ENCODE measurements at regions not wholly inside any gene's neighbourhood (a gene's known extent, or its start where the extent isn't known, plus 50 kb on each side); places are given as distances from the start of the nearest gene placed in this dataset.

DNA sequence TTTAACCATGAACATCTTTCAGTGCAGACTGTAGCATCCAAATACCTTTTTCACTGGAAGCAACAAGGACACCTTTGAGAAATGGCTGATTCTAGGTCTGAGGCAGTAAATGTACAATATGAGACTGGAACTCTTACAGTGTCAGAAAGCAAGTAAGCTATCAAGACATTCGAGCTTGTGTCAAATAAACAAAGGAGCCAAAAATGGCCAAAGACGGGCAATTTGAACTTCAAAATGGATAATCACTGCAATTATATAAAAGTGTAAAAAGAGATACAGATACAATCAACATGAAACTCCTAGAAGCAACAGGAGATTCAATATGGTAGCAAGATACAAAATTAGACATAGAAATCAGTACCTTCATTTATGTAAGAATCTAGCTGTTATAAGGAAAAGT is 138.5 kb upstream of the CCDC54 start:
- Mint-ChIP-seq H3K4me1 (peaks cover 17% of the 10 kb centered on the region), H3K27me3 (ENCODE audit: insufficient read depth, low read depth) (peaks cover 5% of the 10 kb centered on the region), H3K36me3 (no peaks in the 10 kb centered on the region), H3K4me3 (no peak overlapping the region), H3K9me3 (no peaks in the 10 kb centered on the region), H3K27ac (no peak overlapping the region)
- no peak overlapping the region for H3K9ac ChIP-seq
- no peaks in the 10 kb centered on the region for H3K4me1 ChIP-seq
- H3K36me3 ChIP-seq = no peaks in the 10 kb centered on the region
- no peaks in the 10 kb centered on the region for H3K9me3 ChIP-seq (ENCODE audit: low read depth)
- no peak for DNase-seq (ENCODE audit: low spot score)
- TF ChIP-seq, protein P1, sequence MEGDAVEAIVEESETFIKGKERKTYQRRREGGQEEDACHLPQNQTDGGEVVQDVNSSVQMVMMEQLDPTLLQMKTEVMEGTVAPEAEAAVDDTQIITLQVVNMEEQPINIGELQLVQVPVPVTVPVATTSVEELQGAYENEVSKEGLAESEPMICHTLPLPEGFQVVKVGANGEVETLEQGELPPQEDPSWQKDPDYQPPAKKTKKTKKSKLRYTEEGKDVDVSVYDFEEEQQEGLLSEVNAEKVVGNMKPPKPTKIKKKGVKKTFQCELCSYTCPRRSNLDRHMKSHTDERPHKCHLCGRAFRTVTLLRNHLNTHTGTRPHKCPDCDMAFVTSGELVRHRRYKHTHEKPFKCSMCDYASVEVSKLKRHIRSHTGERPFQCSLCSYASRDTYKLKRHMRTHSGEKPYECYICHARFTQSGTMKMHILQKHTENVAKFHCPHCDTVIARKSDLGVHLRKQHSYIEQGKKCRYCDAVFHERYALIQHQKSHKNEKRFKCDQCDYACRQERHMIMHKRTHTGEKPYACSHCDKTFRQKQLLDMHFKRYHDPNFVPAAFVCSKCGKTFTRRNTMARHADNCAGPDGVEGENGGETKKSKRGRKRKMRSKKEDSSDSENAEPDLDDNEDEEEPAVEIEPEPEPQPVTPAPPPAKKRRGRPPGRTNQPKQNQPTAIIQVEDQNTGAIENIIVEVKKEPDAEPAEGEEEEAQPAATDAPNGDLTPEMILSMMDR (IDR thresholded peaks at IDR 0.05) = no peak
- no peak for TF ChIP-seq EZH2 (IDR thresholded peaks at IDR 0.05)
- TF ChIP-seq EZH2phosphoT487 (IDR thresholded peaks at IDR 0.05) = no peak
- no peak overlapping the region for H3K27ac ChIP-seq
- H4K20me1 ChIP-seq (ENCODE audit: low read depth) = no peaks in the 10 kb centered on the region
- H3F3A ChIP-seq (ENCODE audit: low read depth) = no peaks in the 10 kb centered on the region
- no peak overlapping the region for H2AFZ ChIP-seq (replicated peaks)
- H3K4me2 ChIP-seq = no peak overlapping the region
- no peak overlapping the region for H3K4me3 ChIP-seq
- H3K27me3 ChIP-seq = peaks cover 12% of the 10 kb centered on the region
- no peaks in the 10 kb centered on the region for H3K79me2 ChIP-seq (ENCODE audit: low read depth)

DNA sequence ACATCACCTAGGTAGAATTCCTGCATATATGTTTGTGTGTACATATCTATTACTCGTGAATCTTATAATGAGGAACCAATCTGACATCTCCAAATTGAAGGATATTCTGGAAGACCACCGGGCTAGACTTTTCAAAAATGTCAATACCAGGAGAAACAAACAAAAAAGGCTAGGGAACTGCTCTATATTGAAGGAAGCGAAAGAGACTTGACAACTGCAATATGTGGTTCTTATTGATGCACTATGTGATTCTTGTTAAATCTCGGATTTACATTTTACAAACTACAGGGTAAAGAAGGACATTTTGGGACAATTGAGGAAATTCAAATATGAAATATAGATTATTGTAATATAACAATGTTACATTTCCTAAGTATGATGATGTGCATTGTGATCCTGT is 137.5 kb upstream of the CCDC54 start:
- Mint-ChIP-seq H3K27me3 (ENCODE audit: insufficient read depth, low read depth) (peaks cover 5% of the 10 kb centered on the region), H3K27ac (no peak overlapping the region), H3K4me3 (peak overlapping the region; percentile 94), H3K9me3 (no peaks in the 10 kb centered on the region), H3K36me3 (no peaks in the 10 kb centered on the region), H3K4me1 (peaks cover 17% of the 10 kb centered on the region)
- peaks cover 12% of the 10 kb centered on the region for H3K27me3 ChIP-seq
- peak overlapping the region; percentile 72 for H3K4me3 ChIP-seq
- H2AFZ ChIP-seq (replicated peaks) = no peak overlapping the region
- H4K20me1 ChIP-seq (ENCODE audit: low read depth) = no peaks in the 10 kb centered on the region
- H3F3A ChIP-seq (ENCODE audit: low read depth) = no peaks in the 10 kb centered on the region
- H3K4me1 ChIP-seq = no peaks in the 10 kb centered on the region
- H3K9ac ChIP-seq = no peak overlapping the region
- H3K9me3 ChIP-seq (ENCODE audit: low read depth) = no peaks in the 10 kb centered on the region
- no peak for TF ChIP-seq EZH2 (IDR thresholded peaks at IDR 0.05)
- TF ChIP-seq EZH2phosphoT487 (IDR thresholded peaks at IDR 0.05) = no peak
- TF ChIP-seq, protein P1 (IDR thresholded peaks at IDR 0.05) = no peak
- H3K36me3 ChIP-seq = no peaks in the 10 kb centered on the region
- H3K4me2 ChIP-seq = peak overlapping the region; percentile 84
- no peak overlapping the region for H3K27ac ChIP-seq
- no peaks in the 10 kb centered on the region for H3K79me2 ChIP-seq (ENCODE audit: low read depth)
- DNase-seq (ENCODE audit: low spot score) = no peak

DNA sequence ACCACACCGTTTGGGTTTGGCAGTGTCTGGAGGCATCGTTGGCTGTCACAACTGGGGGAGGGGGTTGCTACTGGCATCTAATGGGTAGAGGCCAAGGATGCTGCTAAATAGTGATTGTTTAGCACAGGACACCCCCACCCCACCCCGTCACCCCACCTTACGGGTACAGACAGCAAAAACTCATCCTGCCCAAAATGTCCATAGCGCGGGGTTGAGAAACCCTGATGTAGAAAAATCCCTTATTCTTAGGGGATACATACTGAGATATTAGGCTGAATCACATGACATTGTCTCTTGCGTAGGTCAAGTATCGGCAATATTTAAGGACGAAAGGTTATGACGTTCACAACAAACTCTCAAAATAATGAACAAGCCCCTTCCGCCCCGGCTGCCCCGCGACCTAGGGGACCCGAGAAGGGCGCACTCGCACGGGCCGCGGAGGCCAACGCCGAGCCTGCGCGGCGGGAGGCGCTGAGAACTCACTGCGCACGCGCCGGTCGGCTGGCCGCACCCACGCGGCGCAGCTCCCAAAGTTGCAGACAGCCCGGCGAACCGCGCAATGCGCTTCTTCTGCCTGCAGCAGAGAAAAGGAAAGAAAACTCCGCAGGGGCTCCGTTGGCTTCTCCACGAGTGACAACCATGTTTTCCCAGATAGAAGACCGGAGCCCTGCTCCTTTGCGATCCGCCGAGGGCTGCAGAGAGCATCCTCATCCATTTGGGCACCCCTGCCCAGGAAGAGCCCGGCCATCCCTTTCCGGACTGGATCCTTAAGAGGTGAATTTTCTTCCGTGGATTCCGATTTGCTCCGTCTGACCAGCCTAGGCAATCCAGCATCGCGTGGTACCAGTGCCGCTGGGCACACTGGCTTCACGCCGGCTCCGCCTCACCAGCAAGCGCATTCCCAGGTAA is 136.8 kb upstream of the CCDC54 start:
- TF ChIP-seq, protein P1 (IDR thresholded peaks at IDR 0.05) = no peak
- TF ChIP-seq EZH2 (IDR thresholded peaks at IDR 0.05) (peak; percentile 64), EZH2phosphoT487 (IDR thresholded peaks at IDR 0.05) (peak; percentile 49)
- peaks cover 5% of the 10 kb centered on the region for H3K27me3 Mint-ChIP-seq (ENCODE audit: insufficient read depth, low read depth)
- no peak overlapping the region for H3K27ac Mint-ChIP-seq
- Histone ChIP-seq H3K79me2 (ENCODE audit: low read depth) (no peaks in the 10 kb centered on the region), H3K9me3 (ENCODE audit: low read depth) (no peaks in the 10 kb centered on the region), H3F3A (ENCODE audit: low read depth) (no peaks in the 10 kb centered on the region), H2AFZ (replicated peaks) (peak overlapping the region; percentile 92), H3K4me3 (peak overlapping the region; percentile 72), H4K20me1 (ENCODE audit: low read depth) (no peaks in the 10 kb centered on the region), H3K27ac (no peak overlapping the region), H3K27me3 (peaks cover 12% of the 10 kb centered on the region), H3K4me2 (peak overlapping the region; percentile 84), H3K4me1 (no peaks in the 10 kb centered on the region), H3K9ac (no peak overlapping the region), H3K36me3 (no peaks in the 10 kb centered on the region)
- H3K4me1 Mint-ChIP-seq = peaks cover 17% of the 10 kb centered on the region
- no peaks in the 10 kb centered on the region for H3K9me3 Mint-ChIP-seq
- no peaks in the 10 kb centered on the region for H3K36me3 Mint-ChIP-seq
- H3K4me3 Mint-ChIP-seq = peak overlapping the region; percentile 94
- peak; percentile 87 for DNase-seq (ENCODE audit: low spot score)

Data from neural progenitor cell (in vitro differentiated cells).